Subcutaneous abdominal adipose tissue (tissue), 5 donors: ENCODE measurements at regions not wholly inside any gene's neighbourhood (a gene's known extent, or its start where the extent isn't known, plus 50 kb on each side); places are given as distances from the start of the nearest gene placed in this dataset.

Experiments
- H3K27ac ChIP-seq: one replicate; pipeline ENCODE4 v1.7.0; 2013; ENCODE audit warnings: low read depth, mild to moderate bottlenecking, inconsistent platforms, low read length, moderate library complexity
- H3K27me3 ChIP-seq, 5 donors: one replicate each; pipeline ENCODE4 v1.7.0; 2013; ENCODE audit warnings: low read length in 5 of 5, inconsistent platforms in 1 of 5; ENCODE audit not compliant: control insufficient read depth in 5 of 5, insufficient read depth in 4 of 5
- H3K36me3 ChIP-seq, 5 donors: one replicate each; pipeline ENCODE4 v1.7.0; 2013; ENCODE audit warnings: low read length in 5 of 5; ENCODE audit not compliant: control insufficient read depth in 5 of 5, insufficient read depth in 5 of 5
- H3K4me1 ChIP-seq, 5 donors: one replicate each; pipeline ENCODE4 v1.7.0; 2013; ENCODE audit warnings: low read length in 5 of 5, mild to moderate bottlenecking in 3 of 5, moderate library complexity in 1 of 5; ENCODE audit not compliant: control insufficient read depth in 5 of 5, insufficient read depth in 5 of 5
- H3K4me3 ChIP-seq, 5 donors: one replicate each; pipeline ENCODE4 v1.7.0; 2013; ENCODE audit warnings: low read length in 5 of 5, low read depth in 1 of 5
- H3K9ac ChIP-seq, 5 donors: one replicate each; pipeline ENCODE4 v1.7.0; 2013; ENCODE audit warnings: low read length in 5 of 5, mild to moderate bottlenecking in 4 of 5, moderate library complexity in 3 of 5
- H3K9me3 ChIP-seq, 5 donors: one replicate each; pipeline ENCODE4 v1.7.0; 2013; ENCODE audit warnings: low read length in 5 of 5; ENCODE audit not compliant: control insufficient read depth in 5 of 5
- donor health status: healthy.
- donor health status: healthy.
- donor health status: healthy.
- donor health status: healthy.
- donor health status: healthy.

DNA sequence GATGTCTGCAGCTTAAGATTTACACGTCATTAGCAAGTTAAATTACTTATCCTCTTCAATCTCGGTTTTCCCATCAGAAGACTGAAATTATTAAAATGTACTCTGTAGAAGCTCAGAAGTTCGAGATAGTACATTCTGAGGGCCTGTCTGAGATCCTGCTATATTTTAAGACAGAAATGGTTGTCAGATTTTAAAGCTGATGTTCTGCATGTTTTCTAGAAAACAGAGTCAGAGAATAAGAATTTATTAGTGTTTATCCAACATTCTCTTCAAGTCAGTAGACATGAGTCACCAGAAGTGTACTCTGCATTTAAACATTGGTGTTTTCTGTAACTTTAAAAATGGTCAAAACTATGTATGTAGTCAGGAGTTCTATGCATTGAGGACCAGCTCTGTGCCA, 155.2 kb upstream of the MYOCD start:
- H3K4me3 ChIP-seq, result no peak overlapping the region
- peaks cover 0 to 9% (median 0%) of the 10 kb centered on the region in 5 donors for H3K4me1 ChIP-seq
- H3K27me3 ChIP-seq, result no peaks in the 10 kb centered on the region
- no peaks in the 10 kb centered on the region for H3K36me3 ChIP-seq
- no peak overlapping the region for H3K27ac ChIP-seq
- no peak overlapping the region for H3K9ac ChIP-seq
- H3K9me3 ChIP-seq, result peaks cover 0 to 2% (median 0%) of the 10 kb centered on the region in 5 donors

DNA sequence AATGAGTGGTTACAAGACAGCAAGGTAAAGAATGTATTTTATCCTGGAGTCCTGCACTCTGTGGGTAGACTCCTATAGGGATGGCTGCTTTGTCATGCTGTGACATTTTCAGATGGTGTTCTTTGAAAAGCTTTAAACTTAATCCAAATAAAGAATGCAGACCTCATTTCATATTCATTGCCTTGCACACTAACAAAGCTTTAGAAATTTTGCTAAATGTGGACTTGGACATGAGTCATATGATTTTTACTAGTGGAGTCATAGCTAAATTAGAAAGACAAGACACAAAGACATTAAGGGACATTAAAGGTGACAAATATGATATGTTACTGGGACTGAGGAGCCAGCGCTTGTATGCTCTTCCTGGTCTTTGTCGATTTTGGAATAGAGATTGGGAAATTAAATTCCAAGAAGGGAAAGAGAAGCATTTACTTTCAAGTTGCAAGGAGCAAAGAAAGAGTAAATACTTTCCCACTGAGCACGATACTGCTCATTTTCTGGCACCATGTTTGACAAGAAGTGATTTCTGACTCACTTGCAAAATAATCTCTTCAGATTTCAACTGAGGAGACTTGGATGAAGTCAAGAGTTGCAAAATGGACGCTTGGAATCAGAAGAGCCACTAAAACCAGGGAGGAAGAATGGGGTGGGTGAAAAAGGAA, 152.9 kb upstream of the MYOCD start:
- Histone ChIP-seq H3K27ac (peak overlapping the region; percentile 18), H3K36me3 (no peaks in the 10 kb centered on the region), H3K27me3 (no peaks in the 10 kb centered on the region), H3K9ac (no peak overlapping the region), H3K9me3 (peaks cover 0 to 2% (median 0%) of the 10 kb centered on the region in 5 donors), H3K4me1 (peaks cover 0 to 9% (median 0%) of the 10 kb centered on the region in 5 donors), H3K4me3 (no peak overlapping the region)

DNA sequence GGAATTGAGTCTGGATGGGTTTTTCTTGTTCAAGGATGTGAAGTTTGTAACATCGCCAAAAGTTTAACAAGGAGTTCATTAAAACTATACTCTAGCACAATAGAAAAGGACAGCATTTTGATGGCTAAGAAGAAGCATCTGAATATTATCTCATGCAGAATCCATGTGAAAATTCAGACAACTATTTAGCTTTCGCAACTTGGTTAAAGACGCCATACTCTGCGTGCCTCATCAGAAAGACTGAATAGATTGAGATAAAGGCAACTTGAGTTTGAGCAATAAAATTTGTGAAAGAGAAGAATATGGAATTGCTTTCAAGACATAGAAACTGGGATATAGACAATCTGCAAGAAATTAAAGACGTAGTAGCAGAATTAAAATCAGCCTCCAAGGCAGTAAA, 151.1 kb upstream of the MYOCD start:
- H3K27me3 ChIP-seq, result no peaks in the 10 kb centered on the region
- no peak overlapping the region for H3K9ac ChIP-seq
- no peak overlapping the region for H3K4me3 ChIP-seq
- H3K27ac ChIP-seq, result no peak overlapping the region
- H3K4me1 ChIP-seq, result peaks cover 0 to 9% (median 0%) of the 10 kb centered on the region in 5 donors
- H3K36me3 ChIP-seq, result no peaks in the 10 kb centered on the region
- H3K9me3 ChIP-seq, result peaks cover 0 to 3% (median 0%) of the 10 kb centered on the region in 5 donors

DNA sequence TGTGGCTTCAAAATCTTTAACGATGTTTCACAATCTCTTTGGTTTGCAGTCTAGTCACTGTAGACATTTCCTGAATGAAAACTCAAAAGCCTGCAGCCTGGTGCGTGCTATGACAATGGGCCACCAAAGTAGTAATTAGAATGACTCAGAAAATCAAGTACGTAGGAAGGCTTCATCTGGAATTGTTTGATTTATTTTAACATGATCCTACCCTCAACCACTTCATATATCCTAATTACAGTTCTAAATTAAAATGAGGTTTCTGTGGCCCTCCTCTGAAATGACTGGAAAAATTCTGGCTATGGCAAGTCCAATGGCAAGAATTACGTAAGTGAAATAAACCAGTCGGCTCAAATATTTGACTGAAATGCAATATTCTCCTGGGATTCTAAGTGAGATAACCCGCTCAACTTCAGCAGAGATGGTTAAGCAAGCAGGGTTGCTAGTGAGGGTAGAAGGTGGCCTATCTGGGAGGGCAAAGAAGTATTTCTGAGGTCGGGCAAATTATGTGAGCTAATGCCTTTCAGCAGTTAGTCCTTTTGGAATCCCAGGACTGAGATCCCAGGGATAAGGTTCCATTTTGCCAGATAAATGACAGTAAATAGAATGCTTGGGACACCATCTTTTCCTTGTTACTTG, 145.6 kb upstream of the MYOCD start:
- no peak overlapping the region for H3K4me3 ChIP-seq
- no peaks in the 10 kb centered on the region for H3K27me3 ChIP-seq
- H3K9ac ChIP-seq, result no peak overlapping the region
- H3K27ac ChIP-seq, result no peak overlapping the region
- H3K9me3 ChIP-seq, result peaks cover 0 to 3% (median 0%) of the 10 kb centered on the region in 5 donors
- no peaks in the 10 kb centered on the region for H3K36me3 ChIP-seq
- peaks cover 0 to 22% (median 5%) of the 10 kb centered on the region in 5 donors for H3K4me1 ChIP-seq

DNA sequence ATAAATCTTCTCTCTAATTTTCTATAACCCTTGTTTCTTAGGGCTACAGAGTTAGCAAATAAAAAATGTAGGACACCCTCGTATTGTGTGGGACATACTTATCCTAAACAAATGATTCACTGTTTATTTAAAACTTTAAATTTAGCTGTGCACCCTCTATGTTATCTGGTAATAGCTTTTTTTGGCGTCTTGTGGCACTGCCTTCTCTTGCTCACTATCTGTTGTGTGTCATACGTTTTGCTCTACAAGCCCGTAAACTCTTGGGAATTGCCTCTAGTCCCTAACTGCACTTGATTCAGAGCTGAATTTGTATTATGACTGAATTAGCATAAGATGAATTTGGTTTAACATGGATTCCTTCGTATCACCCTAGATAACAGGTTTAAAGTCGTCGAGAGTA, 144.3 kb upstream of the MYOCD start:
- H3K9me3 ChIP-seq, result peaks cover 0 to 3% (median 0%) of the 10 kb centered on the region in 5 donors
- H3K4me3 ChIP-seq, result no peak overlapping the region
- no peaks in the 10 kb centered on the region for H3K27me3 ChIP-seq
- peaks cover 0 to 22% (median 5%) of the 10 kb centered on the region in 5 donors for H3K4me1 ChIP-seq
- H3K9ac ChIP-seq, result no peak overlapping the region
- H3K27ac ChIP-seq, result no peak overlapping the region
- H3K36me3 ChIP-seq, result no peaks in the 10 kb centered on the region

DNA sequence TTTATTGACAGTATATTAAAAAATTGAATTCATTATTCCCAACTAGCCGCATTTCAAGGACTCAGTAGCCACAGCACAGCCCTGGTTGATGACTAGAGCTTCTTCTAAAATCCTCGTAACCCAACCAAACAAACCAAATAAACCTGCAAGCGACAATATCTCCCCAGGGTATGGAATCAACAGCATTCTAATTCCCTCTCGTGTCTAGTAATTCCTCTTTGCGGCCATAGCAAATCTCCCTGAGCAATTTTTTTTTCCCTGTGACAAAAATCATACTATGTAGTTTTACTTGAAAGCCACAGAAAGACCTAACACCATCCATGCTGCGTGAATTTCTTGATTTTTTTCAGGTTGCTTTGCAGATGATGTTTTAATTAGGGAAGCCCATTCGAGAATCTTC, 143.4 kb upstream of the MYOCD start:
- peaks cover 0 to 22% (median 5%) of the 10 kb centered on the region in 5 donors for H3K4me1 ChIP-seq
- no peak overlapping the region for H3K9ac ChIP-seq
- peaks cover 0 to 3% (median 0%) of the 10 kb centered on the region in 5 donors for H3K9me3 ChIP-seq
- H3K4me3 ChIP-seq, result no peak overlapping the region
- H3K36me3 ChIP-seq, result no peaks in the 10 kb centered on the region
- no peaks in the 10 kb centered on the region for H3K27me3 ChIP-seq
- H3K27ac ChIP-seq, result no peak overlapping the region

DNA sequence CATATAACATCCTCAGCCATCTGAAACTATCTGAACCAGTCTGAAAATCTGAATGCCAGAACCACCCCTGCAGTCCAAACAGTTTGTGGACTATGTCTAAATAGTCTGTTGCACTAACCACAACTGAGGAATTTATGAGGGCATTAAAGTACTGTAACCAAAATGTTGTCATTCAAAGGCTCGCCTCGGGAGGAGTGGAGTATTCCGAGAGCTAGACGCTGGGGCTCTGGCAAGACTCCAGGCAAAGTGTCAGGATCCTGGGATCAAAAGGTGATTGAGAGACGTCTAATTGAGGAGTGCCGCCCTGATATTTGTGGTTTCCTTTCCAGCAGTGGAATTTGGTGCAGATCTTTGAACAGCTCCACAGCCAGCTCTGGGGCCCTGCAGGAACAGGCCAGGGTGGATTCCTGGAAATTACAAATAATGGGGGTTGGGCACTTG, 142.9 kb upstream of the MYOCD start:
- Histone ChIP-seq H3K27ac (no peak overlapping the region), H3K4me3 (no peak overlapping the region), H3K9me3 (peaks cover 0 to 3% (median 0%) of the 10 kb centered on the region in 5 donors)

DNA sequence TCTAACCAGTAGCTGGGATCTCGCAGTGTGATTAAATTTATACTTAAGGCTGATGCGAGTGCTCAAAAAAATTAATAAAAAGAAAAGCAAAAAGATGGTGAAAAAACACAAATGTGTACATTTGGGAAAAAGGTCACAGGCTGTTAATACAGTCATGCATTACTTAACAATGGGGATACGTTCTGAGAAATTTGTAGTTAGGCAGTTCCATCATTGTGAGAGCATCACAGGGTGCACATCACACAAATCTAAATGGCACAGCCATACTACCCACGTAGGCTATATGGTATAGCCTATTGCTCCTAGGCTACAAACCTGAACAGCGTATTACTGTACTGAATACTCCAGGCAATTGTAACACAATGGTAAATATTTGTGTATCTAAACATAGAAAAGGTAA, 142.4 kb upstream of the MYOCD start:
- no peak overlapping the region for H3K27ac ChIP-seq
- H3K36me3 ChIP-seq, result no peaks in the 10 kb centered on the region
- no peak overlapping the region for H3K9ac ChIP-seq
- no peaks in the 10 kb centered on the region for H3K27me3 ChIP-seq
- H3K4me1 ChIP-seq, result peaks cover 0 to 22% (median 5%) of the 10 kb centered on the region in 5 donors
- peaks cover 0 to 3% (median 0%) of the 10 kb centered on the region in 5 donors for H3K9me3 ChIP-seq
- no peak overlapping the region for H3K4me3 ChIP-seq

More for the DNA sequence above, 142.9 kb upstream of the MYOCD start:
- Histone ChIP-seq H3K36me3 (no peaks in the 10 kb centered on the region), H3K27me3 (no peaks in the 10 kb centered on the region), H3K9ac (peak overlapping the region in 1 of 5 donors; percentile 35), H3K4me1 (peaks cover 0 to 22% (median 5%) of the 10 kb centered on the region in 5 donors)

DNA sequence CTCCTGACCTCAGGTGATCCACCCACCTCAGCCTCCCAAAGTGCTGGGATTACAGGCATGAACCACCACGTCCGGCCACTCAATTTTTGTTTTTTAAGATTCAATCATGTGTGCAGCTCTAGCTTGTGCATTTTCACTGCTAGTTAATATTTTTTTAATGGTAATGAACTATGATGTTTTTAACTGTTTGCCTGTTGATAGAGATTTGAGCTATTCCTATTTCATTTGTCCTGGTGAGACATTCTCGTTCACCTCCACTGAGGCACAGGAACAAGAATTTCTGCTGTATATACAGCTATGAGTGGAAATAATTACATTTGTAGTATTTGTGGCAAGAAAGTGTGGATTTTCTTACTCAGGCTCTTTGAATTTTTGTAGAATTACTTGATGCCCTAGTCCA, 137.7 kb upstream of the MYOCD start:
- Histone ChIP-seq H3K9ac (no peak overlapping the region), H3K4me1 (peaks cover 0 to 4% (median 1%) of the 10 kb centered on the region in 5 donors), H3K27me3 (no peaks in the 10 kb centered on the region), H3K4me3 (no peak overlapping the region), H3K27ac (no peak overlapping the region), H3K36me3 (no peaks in the 10 kb centered on the region), H3K9me3 (no peaks in the 10 kb centered on the region)

DNA sequence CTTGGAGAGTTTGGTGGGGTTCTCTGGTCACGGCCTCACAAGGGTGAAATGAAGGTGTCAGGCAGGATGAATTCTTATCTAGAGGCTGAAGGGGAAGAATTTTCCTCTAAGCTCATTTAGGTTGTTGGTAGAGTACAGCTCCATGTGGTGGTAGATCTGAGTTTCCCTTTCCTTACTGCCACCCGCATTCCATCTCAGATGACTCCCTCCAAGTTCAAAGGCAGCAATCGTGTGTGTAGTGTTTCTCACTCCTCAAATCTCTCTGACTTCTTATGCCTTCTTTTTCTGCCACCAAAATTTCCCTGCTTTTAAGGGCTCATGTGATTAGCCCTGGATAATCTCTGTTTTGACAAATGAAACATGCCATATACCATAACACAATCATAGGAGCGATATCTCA, 135.5 kb upstream of the MYOCD start:
- Histone ChIP-seq H3K27ac (no peak overlapping the region), H3K27me3 (no peaks in the 10 kb centered on the region), H3K9me3 (no peaks in the 10 kb centered on the region), H3K36me3 (no peaks in the 10 kb centered on the region), H3K9ac (no peak overlapping the region), H3K4me1 (no peaks in the 10 kb centered on the region), H3K4me3 (no peak overlapping the region)
